PC-9 (cell line): ENCODE measurements at regions not wholly inside any gene's neighbourhood (a gene's known extent, or its start where the extent isn't known, plus 50 kb on each side); places are given as distances from the start of the nearest gene placed in this dataset.

Source experiments
- CTCF ChIP-seq: fragments of 200-600 bp; sonication (generic); conservative IDR thresholded peaks from 2 replicates; pipeline ENCODE4 v1.6.1; 2017; ENCODE audit warnings: mixed run types, antibody characterized with exemption, mild to moderate bottlenecking, moderate library complexity
- EZH2 ChIP-seq: fragments of 200-600 bp; sonication (generic); IDR thresholded peaks from 2 replicates; pipeline ENCODE4 v1.8.0; 2017; ENCODE audit warnings: antibody characterized with exemption, low read depth

GRCh38 chr10:29730969-29731368, 96.2 kb upstream of the SVIL start:
- TF ChIP-seq CTCF (no peak), EZH2 (no peak)
